Kidney epithelial cell (primary cell): ENCODE measurements at regions not wholly inside any gene's neighbourhood (a gene's known extent, or its start where the extent isn't known, plus 50 kb on each side); places are given as distances from the start of the nearest gene placed in this dataset.

Source experiments
- DNase-seq: peaks from one replicate; pipeline ENCODE4 v3.0.0-alpha.2; 2010; ENCODE audit warnings: low read depth
- H3K27me3 ChIP-seq: 2 replicates; pipeline ENCODE4 v1.6.0; 2011; ENCODE audit warnings: low read length; ENCODE audit not compliant: control insufficient read depth, insufficient read depth
- H3K36me3 ChIP-seq: 2 replicates; pipeline ENCODE4 v1.5.1; 2011; ENCODE audit warnings: low read length; ENCODE audit not compliant: control insufficient read depth, insufficient read depth
- H3K4me3 ChIP-seq: 2 replicates; pipeline ENCODE4 v1.5.1; 2011; ENCODE audit warnings: low read depth, mild to moderate bottlenecking, control low read depth, low read length
- TF ChIP-seq, protein P1 (sequence below): IDR thresholded peaks from 2 replicates; pipeline ENCODE4 v1.5.1; 2011; ENCODE audit warnings: mild to moderate bottlenecking, moderate library complexity, low read length, control low read depth, inconsistent platforms; ENCODE audit not compliant: insufficient read depth, poor library complexity, severe bottlenecking

- no peaks in the 10 kb centered on the region for H3K36me3 ChIP-seq
- H3K4me3 ChIP-seq: no peak overlapping the region
- no peaks in the 10 kb centered on the region for H3K27me3 ChIP-seq
- no peak for DNase-seq
- TF ChIP-seq, protein P1, sequence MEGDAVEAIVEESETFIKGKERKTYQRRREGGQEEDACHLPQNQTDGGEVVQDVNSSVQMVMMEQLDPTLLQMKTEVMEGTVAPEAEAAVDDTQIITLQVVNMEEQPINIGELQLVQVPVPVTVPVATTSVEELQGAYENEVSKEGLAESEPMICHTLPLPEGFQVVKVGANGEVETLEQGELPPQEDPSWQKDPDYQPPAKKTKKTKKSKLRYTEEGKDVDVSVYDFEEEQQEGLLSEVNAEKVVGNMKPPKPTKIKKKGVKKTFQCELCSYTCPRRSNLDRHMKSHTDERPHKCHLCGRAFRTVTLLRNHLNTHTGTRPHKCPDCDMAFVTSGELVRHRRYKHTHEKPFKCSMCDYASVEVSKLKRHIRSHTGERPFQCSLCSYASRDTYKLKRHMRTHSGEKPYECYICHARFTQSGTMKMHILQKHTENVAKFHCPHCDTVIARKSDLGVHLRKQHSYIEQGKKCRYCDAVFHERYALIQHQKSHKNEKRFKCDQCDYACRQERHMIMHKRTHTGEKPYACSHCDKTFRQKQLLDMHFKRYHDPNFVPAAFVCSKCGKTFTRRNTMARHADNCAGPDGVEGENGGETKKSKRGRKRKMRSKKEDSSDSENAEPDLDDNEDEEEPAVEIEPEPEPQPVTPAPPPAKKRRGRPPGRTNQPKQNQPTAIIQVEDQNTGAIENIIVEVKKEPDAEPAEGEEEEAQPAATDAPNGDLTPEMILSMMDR: no peak
Measured at GRCh38 chr11:31913985-31914384, 102.9 kb upstream of the PAX6 start.

GRCh38 chr11:31912808-31913207 is 101.7 kb upstream of the PAX6 start:
- Histone ChIP-seq H3K36me3 (no peaks in the 10 kb centered on the region), H3K4me3 (no peak overlapping the region), H3K27me3 (no peaks in the 10 kb centered on the region)
- TF ChIP-seq, protein P1: no peak
- DNase-seq: no peak

DNA sequence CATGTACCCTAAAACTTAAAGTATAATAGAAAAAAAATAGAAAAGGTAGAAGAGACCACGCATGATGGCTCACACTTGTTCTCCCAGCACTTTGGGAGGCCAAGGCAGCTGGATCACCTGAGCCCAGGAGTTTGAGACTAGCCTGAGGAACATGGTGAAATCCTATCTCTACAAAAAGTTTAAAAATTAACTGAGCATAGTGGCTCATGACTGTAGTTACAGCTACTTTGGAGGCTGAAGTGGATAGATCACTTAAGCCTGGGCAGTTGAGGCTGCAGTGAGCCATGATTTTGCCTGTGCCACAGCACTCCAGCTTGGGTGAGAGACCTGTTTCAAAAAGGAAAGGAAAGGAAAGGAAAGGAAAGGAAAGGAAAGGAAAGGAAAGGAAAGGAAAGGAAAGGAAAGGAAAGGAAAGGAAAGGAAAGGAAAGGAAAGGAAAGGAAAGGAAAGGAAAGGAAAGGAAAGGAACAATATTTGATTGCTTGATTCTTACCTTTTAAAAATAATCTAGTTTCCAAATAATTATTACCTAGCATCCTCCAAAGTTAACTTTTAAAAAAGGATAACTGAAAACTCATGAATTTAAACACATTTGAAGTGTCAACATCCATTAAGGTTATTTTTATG is 99.9 kb upstream of the PAX6 start:
- Histone ChIP-seq H3K36me3 (no peaks in the 10 kb centered on the region), H3K27me3 (no peaks in the 10 kb centered on the region), H3K4me3 (no peak overlapping the region)
- DNase-seq: no peak
- TF ChIP-seq, protein P1: no peak

GRCh38 chr11:31903225-31904074 is 92.3 kb upstream of the PAX6 start:
- no peak for DNase-seq
- no peaks in the 10 kb centered on the region for H3K36me3 ChIP-seq
- no peaks in the 10 kb centered on the region for H3K27me3 ChIP-seq
- H3K4me3 ChIP-seq: no peak overlapping the region
- TF ChIP-seq, protein P1: no peak

DNA sequence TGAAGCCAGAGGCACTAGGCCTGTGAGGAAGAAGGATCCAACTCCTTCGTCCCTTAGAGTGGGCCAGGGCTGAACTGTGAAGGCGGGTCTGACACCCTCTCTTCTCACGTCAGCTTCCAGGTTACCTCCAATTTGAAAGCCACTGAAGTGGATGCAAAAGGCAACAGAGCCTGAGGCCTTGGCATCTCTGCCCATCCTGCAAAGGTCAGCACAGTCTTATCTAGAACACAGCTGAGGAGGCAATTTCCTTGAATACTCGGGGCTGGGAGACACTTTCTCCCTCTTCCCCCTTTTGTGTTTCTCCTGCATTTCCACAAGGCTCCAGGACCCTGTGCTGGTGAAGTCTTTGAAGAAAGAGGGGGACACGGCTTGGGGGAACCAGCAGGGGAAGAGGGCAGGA is 91.6 kb upstream of the PAX6 start:
- Histone ChIP-seq H3K36me3 (no peaks in the 10 kb centered on the region), H3K27me3 (no peaks in the 10 kb centered on the region), H3K4me3 (no peak overlapping the region)
- TF ChIP-seq, protein P1: no peak
- DNase-seq: no peak
